ENCODE measurements at regions not wholly inside any gene's neighbourhood (a gene's known extent, or its start where the extent isn't known, plus 50 kb on each side); places are given as distances from the start of the nearest gene placed in this dataset.
A peak's percentile ranks its signal among the peaks of the same experiment; 100 is the strongest.

DNA sequence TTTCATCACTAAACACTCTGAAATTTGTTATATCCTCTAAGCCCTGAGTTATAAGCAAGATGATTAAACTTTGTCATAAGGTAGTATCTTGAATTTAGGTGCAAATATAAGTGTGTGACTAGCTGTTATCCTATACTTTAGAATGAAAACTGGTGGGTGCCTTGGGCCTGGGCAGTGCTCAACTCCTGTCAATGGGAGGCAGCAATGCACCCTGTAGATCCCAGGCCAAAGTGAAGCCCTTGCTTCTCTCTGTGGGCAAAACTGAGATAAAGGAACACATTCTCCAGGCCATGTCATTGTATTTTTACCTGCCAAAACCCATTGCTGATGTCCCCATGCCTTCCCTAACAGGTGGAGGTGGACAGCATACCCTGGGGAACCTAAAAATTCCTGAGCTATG is 525.2 kb downstream of the TNS1 start:
- no peaks in the 10 kb centered on the region for H3K27me3 ChIP-seq (ENCODE audit: control insufficient read depth, insufficient read depth, low read length)
- no peaks in the 10 kb centered on the region for H3K36me3 ChIP-seq (ENCODE audit: control insufficient read depth, insufficient read depth, low read length)
- no peak overlapping the region for H3K4me3 ChIP-seq (ENCODE audit: low read depth, low read length)
- no peak overlapping the region for H3K27ac ChIP-seq (ENCODE audit: low read depth, low read length)
- H3K4me1 ChIP-seq (ENCODE audit: control insufficient read depth, insufficient read depth, low read length), result peaks cover 3% of the 10 kb centered on the region
- no peak for DNase-seq (ENCODE audit: low read depth in 4 of 6, low spot score in 6 of 6)
- no peaks in the 10 kb centered on the region for H3K9me3 ChIP-seq (ENCODE audit: control insufficient read depth, insufficient read depth, low read length)

DNA sequence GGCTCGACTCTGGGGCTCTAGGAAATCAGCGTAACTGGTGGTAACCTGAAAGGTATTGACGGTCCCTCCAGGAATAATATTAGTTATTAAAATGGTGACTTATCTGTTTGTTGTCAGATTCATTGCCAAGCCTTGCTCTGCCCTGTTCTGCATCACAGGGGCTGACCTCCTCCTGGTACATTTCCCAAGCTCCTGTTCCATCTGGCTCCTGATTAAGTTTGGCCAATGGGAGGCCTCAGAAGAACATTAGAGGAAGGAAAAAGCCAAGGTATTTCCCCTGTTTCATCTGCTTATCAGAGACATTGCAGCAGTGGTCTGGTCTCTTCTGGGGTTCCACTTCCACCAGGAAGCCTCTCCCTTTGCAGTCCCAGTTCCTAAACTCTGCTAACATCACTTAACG is 527.0 kb downstream of the TNS1 start:
- Histone ChIP-seq H3K4me3 (ENCODE audit: low read depth, low read length) (no peak overlapping the region), H3K9me3 (ENCODE audit: control insufficient read depth, insufficient read depth, low read length) (no peaks in the 10 kb centered on the region), H3K36me3 (ENCODE audit: control insufficient read depth, insufficient read depth, low read length) (no peaks in the 10 kb centered on the region), H3K27me3 (ENCODE audit: control insufficient read depth, insufficient read depth, low read length) (no peaks in the 10 kb centered on the region), H3K4me1 (ENCODE audit: control insufficient read depth, insufficient read depth, low read length) (peaks cover 3% of the 10 kb centered on the region), H3K27ac (ENCODE audit: low read depth, low read length) (no peak overlapping the region)
- no peak for DNase-seq (ENCODE audit: low read depth in 4 of 6, low spot score in 6 of 6)
- 83% methylated on average over 1 of the region's 4 CpGs for WGBS (ENCODE audit: insufficient coverage)

DNA sequence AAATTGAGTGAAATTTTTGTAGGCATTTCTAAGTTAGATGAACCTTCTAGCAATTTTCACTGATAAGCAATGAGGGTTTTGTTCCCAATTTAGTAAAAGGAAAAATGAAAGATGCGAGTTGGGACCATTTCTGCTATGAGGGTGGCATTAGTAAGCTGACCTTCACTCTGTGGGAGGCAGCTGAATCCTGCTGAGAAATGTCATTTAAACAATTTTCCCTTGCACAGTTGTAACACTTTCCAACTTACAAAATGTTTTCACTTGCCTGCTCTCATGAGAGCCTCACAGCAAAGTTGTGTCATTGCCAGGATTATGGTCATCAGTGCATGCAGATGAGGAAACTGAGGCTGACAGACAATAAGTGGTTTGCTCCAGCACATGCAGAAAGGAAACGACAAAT is 527.7 kb downstream of the TNS1 start:
- Histone ChIP-seq H3K27me3 (ENCODE audit: control insufficient read depth, insufficient read depth, low read length) (no peaks in the 10 kb centered on the region), H3K4me3 (ENCODE audit: low read depth, low read length) (no peak overlapping the region), H3K27ac (ENCODE audit: low read depth, low read length) (no peak overlapping the region), H3K4me1 (ENCODE audit: control insufficient read depth, insufficient read depth, low read length) (peaks cover 3% of the 10 kb centered on the region), H3K36me3 (ENCODE audit: control insufficient read depth, insufficient read depth, low read length) (no peaks in the 10 kb centered on the region), H3K9me3 (ENCODE audit: control insufficient read depth, insufficient read depth, low read length) (no peaks in the 10 kb centered on the region)
- 83% methylated on average over 1 of the region's 2 CpGs for WGBS (ENCODE audit: insufficient coverage)
- no peak for DNase-seq (ENCODE audit: low read depth in 4 of 6, low spot score in 6 of 6)

DNA sequence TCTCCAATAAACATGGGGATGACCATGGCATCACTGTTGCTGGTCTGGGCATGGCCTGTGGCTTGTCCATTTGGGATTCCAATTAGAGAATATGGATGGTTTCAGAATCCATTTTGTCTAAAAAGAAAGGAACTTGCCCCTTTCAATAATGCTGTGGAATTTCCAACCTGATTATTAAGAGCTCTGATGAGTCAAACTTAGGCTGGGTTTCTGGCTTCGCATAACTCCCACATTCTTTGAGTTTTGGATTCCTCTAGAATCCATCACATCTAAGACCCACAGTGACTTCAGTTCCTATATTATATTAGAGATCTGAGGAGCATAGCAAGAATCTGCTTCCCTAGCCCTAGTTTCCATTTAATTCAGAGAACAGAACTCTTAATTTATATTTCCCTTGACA is 531.5 kb downstream of the TNS1 start:
- H3K4me3 ChIP-seq (ENCODE audit: low read depth, low read length), result no peak overlapping the region
- H3K36me3 ChIP-seq (ENCODE audit: control insufficient read depth, insufficient read depth, low read length), result no peaks in the 10 kb centered on the region
- DNase-seq (ENCODE audit: low read depth in 4 of 6, low spot score in 6 of 6), result no peak
- no peak overlapping the region for H3K27ac ChIP-seq (ENCODE audit: low read depth, low read length)
- peaks cover 3% of the 10 kb centered on the region for H3K4me1 ChIP-seq (ENCODE audit: control insufficient read depth, insufficient read depth, low read length)
- no CpG with 5 or more reads among the region's 1 CpG for WGBS (ENCODE audit: insufficient coverage)
- no peaks in the 10 kb centered on the region for H3K9me3 ChIP-seq (ENCODE audit: control insufficient read depth, insufficient read depth, low read length)
- H3K27me3 ChIP-seq (ENCODE audit: control insufficient read depth, insufficient read depth, low read length), result no peaks in the 10 kb centered on the region

DNA sequence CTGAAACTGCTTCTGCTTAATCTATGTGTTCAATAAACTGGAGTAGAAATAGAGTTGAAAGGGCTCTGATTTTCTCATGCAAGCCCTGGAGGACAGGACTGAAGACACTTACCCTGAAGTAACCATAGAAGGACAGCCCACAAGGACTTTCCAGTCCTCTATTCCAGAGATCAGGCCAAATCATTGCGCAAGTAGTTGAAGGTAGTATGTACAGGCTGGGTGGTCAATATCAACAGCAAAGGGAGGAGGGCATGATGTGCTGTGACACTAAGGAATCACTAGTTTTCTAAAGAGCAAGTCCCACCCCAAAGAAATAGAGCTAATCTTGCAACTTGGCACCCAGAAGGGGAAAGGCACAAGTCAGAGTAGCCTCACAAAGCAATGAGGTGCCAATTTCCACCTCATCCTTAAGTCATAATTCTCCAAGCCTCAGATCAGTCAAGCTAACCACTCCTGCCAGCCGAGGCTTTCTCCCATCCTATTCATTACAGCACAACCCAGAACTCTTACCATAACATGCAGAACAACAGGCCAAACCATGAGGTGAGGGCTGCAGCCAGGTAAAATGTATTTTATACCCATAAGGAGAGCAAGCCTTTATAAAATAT is 533.5 kb downstream of the TNS1 start:
- no peak overlapping the region for H3K27ac ChIP-seq (ENCODE audit: low read depth, low read length)
- no peak for DNase-seq (ENCODE audit: low read depth in 4 of 6, low spot score in 6 of 6)
- H3K4me1 ChIP-seq (ENCODE audit: control insufficient read depth, insufficient read depth, low read length), result peaks cover under 1% of the 10 kb centered on the region
- H3K27me3 ChIP-seq (ENCODE audit: control insufficient read depth, insufficient read depth, low read length), result no peaks in the 10 kb centered on the region
- H3K36me3 ChIP-seq (ENCODE audit: control insufficient read depth, insufficient read depth, low read length), result no peaks in the 10 kb centered on the region
- H3K4me3 ChIP-seq (ENCODE audit: low read depth, low read length), result no peak overlapping the region
- 89% methylated on average over 1 of the region's 2 CpGs for WGBS (ENCODE audit: insufficient coverage)
- no peaks in the 10 kb centered on the region for H3K9me3 ChIP-seq (ENCODE audit: control insufficient read depth, insufficient read depth, low read length)

DNA sequence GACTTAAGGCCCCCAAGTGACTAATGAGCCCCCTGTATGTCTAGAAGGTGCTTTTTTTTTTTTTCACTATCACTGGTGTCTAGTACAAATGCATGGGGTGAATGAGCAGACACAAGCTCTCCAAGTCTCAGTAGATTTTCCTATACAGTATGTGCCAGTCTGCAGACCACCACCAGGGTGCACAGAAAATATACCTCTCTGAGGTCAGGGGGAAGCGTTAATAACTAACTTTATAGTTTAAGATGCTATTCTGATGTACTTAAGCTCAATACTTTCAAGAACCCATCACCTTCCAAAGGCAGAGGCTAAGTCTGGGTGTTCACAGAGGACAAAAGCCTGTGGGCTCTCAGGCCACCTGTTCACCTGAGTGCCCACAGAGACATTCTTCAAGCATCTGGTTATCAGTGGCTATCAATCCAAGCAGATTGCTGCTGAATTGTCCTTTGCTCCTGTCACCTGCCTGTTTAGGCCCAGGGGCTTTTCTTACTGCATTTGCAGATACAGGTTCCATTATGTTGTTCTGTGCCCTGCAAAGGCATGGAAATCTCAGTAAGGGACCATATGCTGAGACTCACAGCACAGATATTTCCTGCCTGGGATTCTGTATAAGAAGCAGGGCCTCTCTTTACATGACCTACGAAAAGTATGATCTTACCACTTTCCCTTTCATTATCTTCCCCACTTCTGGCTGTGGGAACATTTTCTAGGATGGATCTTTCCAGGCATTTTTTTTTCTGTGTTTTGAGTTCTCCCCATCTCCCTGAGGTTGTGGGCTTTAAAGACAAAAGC is 534.6 kb downstream of the TNS1 start:
- DNase-seq (ENCODE audit: low read depth in 4 of 6, low spot score in 6 of 6), result no peak
- no peaks in the 10 kb centered on the region for H3K9me3 ChIP-seq (ENCODE audit: control insufficient read depth, insufficient read depth, low read length)
- no peak overlapping the region for H3K27ac ChIP-seq (ENCODE audit: low read depth, low read length)
- WGBS (ENCODE audit: insufficient coverage), result no CpG with 5 or more reads among the region's 2 CpGs
- no peak overlapping the region for H3K4me3 ChIP-seq (ENCODE audit: low read depth, low read length)
- H3K4me1 ChIP-seq (ENCODE audit: control insufficient read depth, insufficient read depth, low read length), result no peaks in the 10 kb centered on the region
- no peaks in the 10 kb centered on the region for H3K27me3 ChIP-seq (ENCODE audit: control insufficient read depth, insufficient read depth, low read length)
- no peaks in the 10 kb centered on the region for H3K36me3 ChIP-seq (ENCODE audit: control insufficient read depth, insufficient read depth, low read length)

DNA sequence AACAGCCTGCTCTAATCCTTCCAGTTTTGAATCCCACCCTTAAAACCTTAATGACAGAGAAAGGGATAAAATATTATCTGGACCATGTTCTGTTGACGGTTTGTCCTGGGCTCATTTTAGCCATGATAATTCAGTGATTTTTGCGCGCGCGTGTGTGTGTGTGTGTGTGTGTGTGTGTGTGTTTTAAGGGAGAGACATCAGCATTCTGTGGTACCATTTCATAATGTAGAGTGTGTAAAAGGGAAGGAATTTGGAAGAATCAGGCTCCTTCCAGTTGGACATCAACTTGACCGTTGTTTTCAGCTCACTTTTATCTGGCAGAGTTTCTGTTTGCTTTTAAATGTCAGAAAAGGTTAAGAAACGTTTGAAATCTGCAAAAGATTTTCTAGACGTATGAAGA is 535.5 kb downstream of the TNS1 start:
- Histone ChIP-seq H3K4me1 (ENCODE audit: control insufficient read depth, insufficient read depth, low read length) (no peaks in the 10 kb centered on the region), H3K9me3 (ENCODE audit: control insufficient read depth, insufficient read depth, low read length) (no peaks in the 10 kb centered on the region), H3K27ac (ENCODE audit: low read depth, low read length) (no peak overlapping the region), H3K36me3 (ENCODE audit: control insufficient read depth, insufficient read depth, low read length) (no peaks in the 10 kb centered on the region), H3K27me3 (ENCODE audit: control insufficient read depth, insufficient read depth, low read length) (no peaks in the 10 kb centered on the region), H3K4me3 (ENCODE audit: low read depth, low read length) (no peak overlapping the region)
- WGBS (ENCODE audit: insufficient coverage), result 91% methylated on average over 4 of the region's 8 CpGs
- no peak for DNase-seq (ENCODE audit: low read depth in 4 of 6, low spot score in 6 of 6)

DNA sequence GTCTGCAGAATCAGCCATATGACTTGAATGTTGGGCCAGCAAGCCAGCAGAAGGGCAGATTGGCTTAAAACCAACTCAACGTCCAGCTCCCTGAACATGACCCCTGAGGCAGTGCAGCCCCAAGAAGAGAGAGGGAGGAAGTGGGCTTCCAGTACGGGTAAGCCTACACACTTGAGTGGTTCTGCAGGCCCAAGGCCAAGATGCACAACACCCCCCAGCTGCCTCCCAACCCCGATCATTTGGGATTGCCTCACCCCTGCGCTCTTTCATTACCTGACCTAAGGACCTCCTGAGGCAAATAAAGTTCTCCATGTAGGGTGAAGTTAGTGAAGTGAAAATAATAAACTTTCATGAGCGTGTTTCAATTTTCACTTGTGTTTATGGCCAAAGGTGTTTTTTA is 536.0 kb downstream of the TNS1 start:
- H3K4me1 ChIP-seq (ENCODE audit: control insufficient read depth, insufficient read depth, low read length), result no peaks in the 10 kb centered on the region
- DNase-seq (ENCODE audit: low read depth in 4 of 6, low spot score in 6 of 6), result no peak
- no peaks in the 10 kb centered on the region for H3K27me3 ChIP-seq (ENCODE audit: control insufficient read depth, insufficient read depth, low read length)
- WGBS (ENCODE audit: insufficient coverage), result 60% methylated on average over 1 of the region's 5 CpGs
- H3K36me3 ChIP-seq (ENCODE audit: control insufficient read depth, insufficient read depth, low read length), result no peaks in the 10 kb centered on the region
- peak overlapping the region; percentile 2 for H3K27ac ChIP-seq (ENCODE audit: low read depth, low read length)
- H3K9me3 ChIP-seq (ENCODE audit: control insufficient read depth, insufficient read depth, low read length), result no peaks in the 10 kb centered on the region
- no peak overlapping the region for H3K4me3 ChIP-seq (ENCODE audit: low read depth, low read length)

DNA sequence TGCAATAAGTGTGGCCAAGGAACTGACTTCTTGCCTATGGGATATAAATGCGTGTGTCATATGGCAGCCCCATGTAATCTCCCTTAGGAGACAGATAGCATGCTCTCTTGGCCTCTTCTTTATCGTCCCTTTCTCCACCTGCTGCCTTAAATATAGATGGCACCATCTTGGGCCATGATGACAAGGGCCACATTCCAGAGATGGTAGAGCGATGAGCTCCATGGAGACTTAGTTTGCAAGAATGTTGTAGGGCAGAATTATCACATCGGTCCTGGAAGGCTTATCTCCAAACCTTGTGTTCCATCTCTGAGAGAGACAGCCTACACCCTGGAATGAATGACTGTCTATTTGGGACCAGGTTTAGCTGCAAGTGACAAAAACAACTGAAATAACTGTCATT is 536.7 kb downstream of the TNS1 start:
- H3K36me3 ChIP-seq (ENCODE audit: control insufficient read depth, insufficient read depth, low read length), result no peaks in the 10 kb centered on the region
- no peaks in the 10 kb centered on the region for H3K4me1 ChIP-seq (ENCODE audit: control insufficient read depth, insufficient read depth, low read length)
- H3K4me3 ChIP-seq (ENCODE audit: low read depth, low read length), result no peak overlapping the region
- H3K9me3 ChIP-seq (ENCODE audit: control insufficient read depth, insufficient read depth, low read length), result no peaks in the 10 kb centered on the region
- no peak overlapping the region for H3K27ac ChIP-seq (ENCODE audit: low read depth, low read length)
- WGBS (ENCODE audit: insufficient coverage), result 100% methylated on average over 2 of the region's 4 CpGs
- no peaks in the 10 kb centered on the region for H3K27me3 ChIP-seq (ENCODE audit: control insufficient read depth, insufficient read depth, low read length)
- DNase-seq (ENCODE audit: low read depth in 4 of 6, low spot score in 6 of 6), result no peak

DNA sequence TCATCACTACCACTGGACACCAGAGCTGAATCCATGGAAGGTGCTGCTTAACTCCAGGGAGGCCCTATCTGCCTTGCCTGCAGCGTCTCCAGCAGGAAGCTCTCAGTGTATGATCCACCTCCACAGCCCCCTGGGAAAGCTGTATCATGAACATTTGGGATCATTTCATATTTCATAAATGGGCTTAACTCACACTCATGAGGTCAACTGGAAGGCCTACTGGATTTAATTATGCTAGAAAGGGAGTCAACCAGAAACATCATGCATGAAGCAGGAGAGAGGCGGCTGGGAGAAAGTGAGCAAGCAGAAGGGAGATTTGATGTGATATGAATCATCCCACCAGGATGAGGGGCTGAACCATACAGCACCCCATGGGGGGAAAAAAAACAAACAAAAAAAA is 537.7 kb downstream of the TNS1 start:
- no peak overlapping the region for H3K27ac ChIP-seq (ENCODE audit: low read depth, low read length)
- WGBS (ENCODE audit: insufficient coverage), result no CpG with 5 or more reads among the region's 2 CpGs
- no peaks in the 10 kb centered on the region for H3K9me3 ChIP-seq (ENCODE audit: control insufficient read depth, insufficient read depth, low read length)

More for the DNA sequence above, 537.7 kb downstream of the TNS1 start:
- Histone ChIP-seq H3K4me1 (ENCODE audit: control insufficient read depth, insufficient read depth, low read length) (no peaks in the 10 kb centered on the region), H3K27me3 (ENCODE audit: control insufficient read depth, insufficient read depth, low read length) (no peaks in the 10 kb centered on the region), H3K4me3 (ENCODE audit: low read depth, low read length) (no peak overlapping the region), H3K36me3 (ENCODE audit: control insufficient read depth, insufficient read depth, low read length) (no peaks in the 10 kb centered on the region)
- no peak for DNase-seq (ENCODE audit: low read depth in 4 of 6, low spot score in 6 of 6)

Data from spinal cord (tissue), 9 donors.